HFF-Myc (cell line): ENCODE measurements at regions not wholly inside any gene's neighbourhood (a gene's known extent, or its start where the extent isn't known, plus 50 kb on each side); places are given as distances from the start of the nearest gene placed in this dataset.

Source experiments
- DNase-seq: peaks from one replicate; pipeline ENCODE4 v3.0.0-alpha.2; 2011; ENCODE audit warnings: low read depth; ENCODE audit errors: extremely low read depth
- H3K4me3 ChIP-seq: replicated peaks from 2 replicates; pipeline ENCODE4 v1.5.1; 2011; ENCODE audit warnings: low read depth, mild to moderate bottlenecking, control low read depth, low read length
- CTCF ChIP-seq: IDR thresholded peaks from 2 replicates; pipeline ENCODE4 v1.5.1; 2012; ENCODE audit warnings: mild to moderate bottlenecking, low read depth, low read length, control low read depth; ENCODE audit errors: missing control alignments

- H3K4me3 ChIP-seq = no peak overlapping the region
- no peak for DNase-seq
- TF ChIP-seq CTCF = no peak
These were observed 104.3 kb upstream of the RAB12 start for GRCh38 chr18:8504880-8505435.

GRCh38 chr18:8506251-8507049 lies 102.8 kb upstream of the RAB12 start:
- no peak for DNase-seq
- H3K4me3 ChIP-seq = no peak overlapping the region
- TF ChIP-seq CTCF = no peak

- TF ChIP-seq CTCF = peak; percentile 56
- H3K4me3 ChIP-seq = no peak overlapping the region
- no peak for DNase-seq
These were observed 101.9 kb upstream of the RAB12 start for GRCh38 chr18:8507361-8507760.

- H3K4me3 ChIP-seq = no peak overlapping the region
- no peak for DNase-seq
- TF ChIP-seq CTCF = no peak
These were observed 101.1 kb upstream of the RAB12 start for GRCh38 chr18:8507915-8508705.

GRCh38 chr18:8513249-8513648 lies 96.0 kb upstream of the RAB12 start:
- no peak for TF ChIP-seq CTCF
- no peak for DNase-seq
- no peak overlapping the region for H3K4me3 ChIP-seq

GRCh38 chr18:8514409-8514808 lies 94.8 kb upstream of the RAB12 start:
- no peak overlapping the region for H3K4me3 ChIP-seq
- no peak for TF ChIP-seq CTCF
- no peak for DNase-seq
